OCI-LY7 (cell line): ENCODE measurements at regions not wholly inside any gene's neighbourhood (a gene's known extent, or its start where the extent isn't known, plus 50 kb on each side); places are given as distances from the start of the nearest gene placed in this dataset.
A peak's percentile ranks its signal among the peaks of the same experiment; 100 is the strongest.

ENCODE experiments used
- BruUV-seq: library from RNA; stranded (reverse); fragments of 400-500 nt; replicated peaks from 2 replicates; lab custom pipeline; 2021; lab: Mats Ljungman, UMichigan
- CTCF ChIA-PET: fragments of 300-600 bp; sonication (Branson Sonifier 250); formaldehyde crosslinking; loops from one replicate; lab custom pipeline; 2022; ENCODE audit warnings: antibody characterized with exemption; ENCODE audit not compliant: unreplicated experiment; lab: Charles Lee
- POLR2A ChIA-PET: fragments of 300-600 bp; sonication (Branson Sonifier 250); formaldehyde crosslinking; loops from one replicate; lab custom pipeline; 2022; ENCODE audit warnings: antibody characterized with exemption; lab: Charles Lee
- DNase-seq: peaks from one replicate; pipeline ENCODE4 v3.0.0-alpha.2; 2015; ENCODE audit warnings: low spot score
- H2AFZ ChIP-seq: fragments of 200-600 bp; sonication (generic), shearing (Covaris generic); 2 replicates; pipeline ENCODE4 v1.6.1; 2014; ENCODE audit warnings: mild to moderate bottlenecking, antibody characterized with exemption, low read length, moderate library complexity
- H3K27ac ChIP-seq: fragments of 200-600 bp; sonication (generic); 2 replicates; pipeline ENCODE4 v1.5.1; 2014; ENCODE audit warnings: mixed run types, low read depth, mild to moderate bottlenecking, moderate library complexity, low read length, inconsistent platforms; ENCODE audit not compliant: poor library complexity, severe bottlenecking
- H3K36me3 ChIP-seq: fragments of 200-600 bp; sonication (generic); 2 replicates; pipeline ENCODE4 v1.6.1; 2014; ENCODE audit warnings: mild to moderate bottlenecking, antibody characterized with exemption, low read length, moderate library complexity, mixed read lengths; ENCODE audit not compliant: insufficient read depth
- H3K4me1 ChIP-seq: fragments of 200-600 bp; sonication (generic); 2 replicates; pipeline ENCODE4 v1.5.1; 2014; ENCODE audit warnings: mild to moderate bottlenecking, low read length; ENCODE audit not compliant: insufficient read depth, poor library complexity, severe bottlenecking
- H3K4me2 ChIP-seq: fragments of 200-600 bp; sonication (generic); 2 replicates; pipeline ENCODE4 v1.6.1; 2014; ENCODE audit warnings: mild to moderate bottlenecking, low read length
- H3K4me3 ChIP-seq: fragments of 200-600 bp; sonication (generic); 2 replicates; pipeline ENCODE4 v1.5.1; 2014; ENCODE audit warnings: mild to moderate bottlenecking, low read depth, low read length; ENCODE audit not compliant: poor library complexity, severe bottlenecking
- H3K79me2 ChIP-seq: fragments of 200-600 bp; sonication (generic); 2 replicates; pipeline ENCODE4 v1.6.1; 2016; ENCODE audit warnings: low read depth, mild to moderate bottlenecking, low read length, moderate library complexity, mixed read lengths; ENCODE audit not compliant: insufficient read depth
- H3K9me2 ChIP-seq: fragments of 200-600 bp; sonication (generic); 2 replicates; pipeline ENCODE4 v1.6.1; 2016; ENCODE audit warnings: mild to moderate bottlenecking, low read length, mixed read lengths; ENCODE audit not compliant: insufficient read depth
- H3K9me3 ChIP-seq: fragments of 200-600 bp; sonication (generic); 2 replicates; pipeline ENCODE4 v1.6.1; 2014; ENCODE audit warnings: mild to moderate bottlenecking, mixed run types, low read length, mixed read lengths
- H4K20me1 ChIP-seq: fragments of 200-600 bp; sonication (generic); 2 replicates; pipeline ENCODE4 v1.6.1; 2014; ENCODE audit warnings: mild to moderate bottlenecking, antibody characterized with exemption, low read length, moderate library complexity, mixed read lengths; ENCODE audit not compliant: insufficient read depth
- EZH2phosphoT487 ChIP-seq: fragments of 200-600 bp; sonication (generic); IDR thresholded peaks from 2 replicates; pipeline ENCODE4 v1.6.1; 2018; ENCODE audit warnings: low read depth, borderline replicate concordance, mild to moderate bottlenecking, mixed run types, antibody characterized with exemption, low read length, moderate library complexity, mixed read lengths
- intact Hi-C: fragments of 100-400 bp; cut with micrococcal nuclease; formaldehyde crosslinking; loops from one replicate; pipeline ENCODE4 v1.10.0; 2022; ENCODE audit not compliant: unreplicated experiment
- TF ChIP-seq, protein P1 (sequence below): fragments of 200-600 bp; sonication (generic); conservative IDR thresholded peaks from 2 replicates; pipeline ENCODE4 v1.5.1; 2014; ENCODE audit warnings: mild to moderate bottlenecking, antibody characterized with exemption, low read length, moderate library complexity, mixed read lengths

DNA sequence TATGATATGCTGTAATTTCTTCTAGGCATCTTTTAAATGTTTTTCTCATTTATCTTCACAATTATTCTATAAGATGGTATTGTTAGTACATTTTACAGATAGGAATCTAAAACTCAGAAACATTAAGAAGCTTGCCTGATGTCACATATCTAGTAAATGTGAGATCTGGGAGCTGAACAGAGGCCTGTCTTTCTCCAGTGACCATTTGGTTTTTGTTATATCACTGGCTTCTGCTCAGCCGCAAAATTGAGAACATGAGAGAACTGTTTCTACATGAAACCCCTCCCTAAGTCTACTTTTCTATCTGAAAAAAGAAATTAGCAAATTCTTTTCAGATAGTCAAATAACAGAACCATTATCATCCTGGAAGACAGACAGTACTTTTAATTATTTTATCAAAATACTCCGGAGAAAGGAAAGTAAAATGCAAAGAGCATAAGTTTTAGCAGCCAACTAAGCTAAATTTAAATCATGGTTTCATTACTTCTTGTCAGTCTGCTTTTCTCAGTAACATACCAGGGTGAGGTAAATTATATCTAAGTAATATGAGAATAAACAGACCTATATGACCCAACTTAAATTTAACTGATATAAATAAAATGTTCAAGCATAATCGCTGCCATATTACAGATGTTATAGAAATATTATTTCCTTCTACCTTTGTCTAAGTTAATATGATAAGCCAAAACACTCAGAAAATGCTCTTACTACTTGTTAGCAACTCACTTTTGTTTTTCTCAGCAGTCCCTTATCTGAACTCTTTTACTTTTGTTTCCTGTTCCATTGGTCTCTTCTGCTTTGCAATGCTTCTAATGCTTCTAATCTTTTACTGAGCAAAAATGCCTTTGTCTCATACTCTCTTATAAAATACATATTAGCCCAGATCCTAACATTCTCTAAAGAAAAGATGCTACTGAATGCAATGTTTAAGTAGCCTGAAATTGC lies 68.0 kb upstream of the MBNL1 start:
- Histone ChIP-seq H3K36me3 (no peaks in the 10 kb centered on the region), H3K9me2 (no peaks in the 10 kb centered on the region), H3K4me1 (peaks cover 90% of the 10 kb centered on the region), H3K4me2 (peak overlapping the region; percentile 86), H4K20me1 (no peaks in the 10 kb centered on the region), H2AFZ (peak overlapping the region; percentile 82), H3K9me3 (no peaks in the 10 kb centered on the region), H3K79me2 (0 out of 2 replicates have a peak, but pooled peaks cover 6% of the 10 kb centered on the region), H3K27ac (peak overlapping the region; percentile 63), H3K4me3 (peak overlapping the region; percentile 49)
- peak; percentile 45 for DNase-seq
- no TSS peak for BruUV-seq
- TF ChIP-seq, protein P1, sequence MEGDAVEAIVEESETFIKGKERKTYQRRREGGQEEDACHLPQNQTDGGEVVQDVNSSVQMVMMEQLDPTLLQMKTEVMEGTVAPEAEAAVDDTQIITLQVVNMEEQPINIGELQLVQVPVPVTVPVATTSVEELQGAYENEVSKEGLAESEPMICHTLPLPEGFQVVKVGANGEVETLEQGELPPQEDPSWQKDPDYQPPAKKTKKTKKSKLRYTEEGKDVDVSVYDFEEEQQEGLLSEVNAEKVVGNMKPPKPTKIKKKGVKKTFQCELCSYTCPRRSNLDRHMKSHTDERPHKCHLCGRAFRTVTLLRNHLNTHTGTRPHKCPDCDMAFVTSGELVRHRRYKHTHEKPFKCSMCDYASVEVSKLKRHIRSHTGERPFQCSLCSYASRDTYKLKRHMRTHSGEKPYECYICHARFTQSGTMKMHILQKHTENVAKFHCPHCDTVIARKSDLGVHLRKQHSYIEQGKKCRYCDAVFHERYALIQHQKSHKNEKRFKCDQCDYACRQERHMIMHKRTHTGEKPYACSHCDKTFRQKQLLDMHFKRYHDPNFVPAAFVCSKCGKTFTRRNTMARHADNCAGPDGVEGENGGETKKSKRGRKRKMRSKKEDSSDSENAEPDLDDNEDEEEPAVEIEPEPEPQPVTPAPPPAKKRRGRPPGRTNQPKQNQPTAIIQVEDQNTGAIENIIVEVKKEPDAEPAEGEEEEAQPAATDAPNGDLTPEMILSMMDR: no peak
- no peak for TF ChIP-seq EZH2phosphoT487
- ChIA-PET POLR2A (interaction anchor here (0.6 to 3.4 kb wide), 9 partner anchors 11 to 1793 kb away, joined by 3 to 23 read pairs (median 4); partner anchors contain the start of genes MBNL1 and TSC22D2), CTCF (interaction anchor here (0.7 kb wide), 1 partner anchor 13 kb away, joined by 4 read pairs; no protein-coding TSS in a partner anchor)
- intact Hi-C loops: no loop called here

DNA sequence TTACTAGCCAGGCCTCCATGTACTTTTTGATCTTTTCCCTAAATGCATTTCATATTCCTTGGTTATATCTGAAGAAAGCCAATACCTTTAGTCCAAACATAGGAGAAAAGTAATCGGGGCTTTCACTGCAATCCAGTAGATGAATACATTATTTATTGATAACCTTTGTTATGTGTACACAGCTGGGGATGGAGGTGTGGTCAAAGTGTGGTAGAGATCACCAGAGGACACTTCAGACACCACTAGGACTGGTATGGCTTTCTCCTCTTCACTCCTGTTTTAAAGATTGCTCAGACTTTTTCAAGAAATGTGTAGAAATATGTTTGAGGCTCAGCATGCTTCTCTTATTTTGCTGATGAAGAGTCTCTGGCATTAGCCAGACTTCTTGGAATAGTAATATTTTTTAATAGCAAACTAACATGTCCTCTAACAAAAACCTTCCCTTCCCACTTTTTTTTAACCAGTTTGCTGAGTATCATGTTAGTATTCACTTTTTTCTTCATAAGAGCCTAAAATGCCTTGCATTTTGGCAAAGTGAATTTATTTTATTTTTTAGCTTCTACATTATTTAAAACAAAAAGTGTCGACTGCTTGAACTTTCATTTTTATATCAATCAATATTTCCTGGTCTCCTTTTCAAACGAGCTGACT lies 65.6 kb upstream of the MBNL1 start:
- H2AFZ ChIP-seq: peak overlapping the region; percentile 98

More for the DNA sequence above, 65.6 kb upstream of the MBNL1 start:
- no TSS peak for BruUV-seq
- Histone ChIP-seq H3K27ac (peak overlapping the region; percentile 26), H3K9me2 (no peaks in the 10 kb centered on the region), H3K4me1 (peaks cover 74% of the 10 kb centered on the region), H3K9me3 (no peaks in the 10 kb centered on the region), H3K4me2 (peak overlapping the region; percentile 86), H3K4me3 (peak overlapping the region; percentile 60), H3K79me2 (0 out of 2 replicates have a peak, but pooled peaks cover 6% of the 10 kb centered on the region), H3K36me3 (no peaks in the 10 kb centered on the region), H4K20me1 (no peaks in the 10 kb centered on the region)
- ChIA-PET CTCF (no interaction called here), POLR2A (interaction anchor here (0.9 to 4.7 kb wide), 15 partner anchors 9 to 240 kb away, joined by 3 to 28 read pairs (median 4); partner anchors contain the start of gene MBNL1)
- DNase-seq: peak; percentile 34
- intact Hi-C loops: no loop called here
- no peak for TF ChIP-seq EZH2phosphoT487
- TF ChIP-seq, protein P1: no peak
